HG03097 (cell line): ENCODE measurements at regions not wholly inside any gene's neighbourhood (a gene's known extent, or its start where the extent isn't known, plus 50 kb on each side); places are given as distances from the start of the nearest gene placed in this dataset.

Source experiments
- ATAC-seq: cut with Tn5 transposase; IDR thresholded peaks from one replicate; pipeline ENCODE4 v1.9.1; 2021; ENCODE audit not compliant: unreplicated experiment, low FRiP score

DNA sequence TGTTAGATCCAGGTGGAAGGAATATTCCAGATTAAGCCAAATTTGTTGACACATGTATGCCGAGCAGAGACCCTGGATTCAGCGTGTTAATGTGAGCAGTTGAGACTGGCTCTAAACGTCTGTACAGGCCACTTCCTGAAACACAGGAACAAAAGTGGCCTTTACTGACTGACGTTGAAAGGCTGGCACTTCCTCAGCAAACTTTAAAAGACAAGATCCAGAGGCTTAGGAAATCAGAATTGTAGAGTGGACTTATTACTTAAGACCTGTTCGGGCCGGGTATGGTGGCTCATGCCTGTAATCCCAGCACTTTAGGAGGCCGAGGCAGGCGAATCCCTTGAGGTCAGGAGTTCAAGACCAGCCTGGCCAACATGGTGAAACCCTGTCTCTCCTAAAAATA lies 125.7 kb upstream of the ARID1B start:
- no peak for ATAC-seq

DNA sequence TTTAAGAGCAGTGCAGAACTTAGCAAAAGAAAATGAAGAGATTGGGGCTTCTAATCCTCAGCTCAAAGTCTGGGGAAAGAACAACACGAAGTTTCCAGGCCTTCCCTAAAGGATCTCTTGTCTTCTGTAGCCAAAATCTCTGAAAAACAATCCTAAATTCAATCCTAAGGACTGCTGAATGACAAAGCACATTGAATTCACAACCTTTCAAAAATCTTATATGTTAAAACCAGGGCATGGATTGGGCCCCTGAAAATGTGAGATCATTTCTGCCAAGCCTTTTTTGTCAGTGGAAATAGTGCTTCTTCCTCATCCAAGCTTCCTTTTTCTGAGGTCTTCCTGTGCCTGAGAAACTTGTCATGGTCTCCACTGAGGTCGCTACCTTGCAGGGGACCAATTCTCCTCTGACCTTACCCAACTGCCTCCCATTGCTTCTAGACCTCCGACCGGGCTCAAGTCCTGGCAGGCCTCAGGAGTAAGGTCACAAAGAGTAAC lies 126.2 kb upstream of the ARID1B start:
- no peak for ATAC-seq

DNA sequence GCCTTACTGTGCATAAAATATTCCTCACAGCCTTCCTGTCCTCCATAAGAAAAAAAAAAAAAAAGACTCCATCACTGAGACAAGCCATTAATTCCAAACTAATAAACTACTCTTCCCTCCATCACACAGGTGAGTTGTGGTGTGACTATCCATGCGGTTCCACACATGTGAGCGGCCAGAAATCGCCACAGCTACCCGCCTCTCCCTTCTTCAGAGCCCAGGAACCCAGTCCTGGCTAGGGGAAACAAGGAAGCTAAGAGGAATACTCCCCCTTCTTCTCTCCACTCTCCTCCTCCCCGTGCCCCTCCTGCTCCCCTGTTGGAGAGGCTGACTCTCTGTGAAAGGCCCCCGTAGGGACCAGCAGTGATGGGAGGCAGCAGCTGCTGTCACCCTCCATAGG lies 128.6 kb upstream of the ARID1B start:
- ATAC-seq: no peak

DNA sequence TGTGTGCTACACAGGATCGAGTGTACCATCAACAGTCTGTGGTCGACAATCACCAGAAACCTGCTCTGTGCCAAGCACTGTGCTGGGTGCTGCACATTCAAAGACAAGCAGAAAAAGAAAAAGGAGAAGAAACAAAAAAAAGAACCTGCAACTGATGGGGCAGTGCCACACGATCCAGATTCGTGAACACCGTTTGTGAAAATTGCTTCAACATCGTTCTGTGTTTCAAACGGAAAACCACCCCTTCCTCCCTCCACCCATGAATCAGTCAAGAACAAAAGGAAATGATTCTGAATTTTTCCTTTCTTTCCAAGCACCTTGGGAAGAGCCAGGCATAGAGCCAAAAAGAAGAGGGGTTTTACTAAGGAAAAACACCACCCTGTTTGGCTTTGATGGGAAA lies 129.2 kb upstream of the ARID1B start:
- no peak for ATAC-seq

DNA sequence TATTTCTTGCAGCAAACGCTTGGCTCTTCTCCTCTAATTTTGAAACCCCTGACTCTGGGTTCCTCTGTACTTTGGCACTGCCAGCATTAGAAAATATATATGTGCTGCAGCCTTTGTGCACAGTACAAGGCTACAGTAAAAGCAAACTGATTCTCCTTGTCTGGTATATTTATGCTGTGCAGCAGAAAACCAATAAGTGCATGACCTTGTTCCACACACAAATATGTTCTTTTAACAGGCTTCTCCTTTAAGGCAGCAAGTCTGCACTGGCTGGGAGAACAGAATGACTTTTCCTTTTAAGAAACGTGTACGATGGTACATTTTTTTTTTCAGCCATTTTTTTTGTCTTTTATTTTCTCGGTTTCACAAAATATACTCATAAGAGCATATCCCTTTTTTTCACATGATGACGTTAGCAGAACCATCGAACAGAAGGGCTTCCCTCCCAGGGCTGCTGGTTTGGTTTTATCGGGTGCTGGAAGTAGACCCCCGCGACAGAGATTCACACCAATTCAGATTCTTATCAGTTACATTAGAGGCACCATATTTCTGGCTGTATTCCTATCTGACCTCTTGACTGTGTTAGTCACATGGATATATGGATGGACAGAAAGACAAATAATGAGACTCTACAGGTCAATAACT lies 129.9 kb upstream of the ARID1B start:
- ATAC-seq: no peak

DNA sequence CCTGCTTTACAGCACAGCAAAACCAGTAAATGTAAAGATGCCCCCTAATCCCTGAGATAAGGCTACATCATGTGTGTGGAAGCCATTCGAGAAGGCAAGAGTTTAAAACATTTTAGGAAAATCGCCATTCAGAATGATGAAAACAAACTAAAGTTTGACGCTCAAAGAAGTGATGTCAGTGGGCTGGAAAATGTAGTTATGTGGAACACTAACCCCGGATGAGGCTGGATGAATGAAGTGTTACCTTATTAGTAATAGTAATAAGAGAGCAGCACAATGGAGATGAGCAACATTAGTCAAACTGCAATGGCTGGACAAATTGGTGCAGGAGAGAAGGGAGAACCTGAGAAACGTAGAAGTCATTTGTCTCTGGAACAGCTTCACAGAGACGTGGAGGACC lies 130.7 kb upstream of the ARID1B start:
- ATAC-seq: no peak

DNA sequence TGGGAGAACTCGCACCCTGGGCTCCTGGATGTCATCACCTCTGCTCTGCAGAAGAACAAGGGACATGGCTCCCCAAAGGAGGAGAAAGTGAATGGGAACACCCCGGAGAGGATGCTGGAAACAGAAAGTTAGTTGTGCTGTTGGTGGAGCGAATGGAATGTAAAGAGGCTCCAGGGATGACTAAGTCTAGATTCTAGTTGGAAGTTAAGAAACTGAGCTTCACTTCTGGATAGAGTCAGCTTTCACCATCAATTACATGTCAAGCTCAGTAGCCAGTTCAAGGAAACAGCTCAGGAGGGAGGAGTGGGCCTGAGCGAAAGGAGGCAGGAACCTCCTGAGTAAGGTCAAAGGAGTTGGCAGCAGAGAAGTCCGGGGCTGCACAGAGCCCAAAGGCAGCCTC lies 132.1 kb upstream of the ARID1B start:
- ATAC-seq: no peak

DNA sequence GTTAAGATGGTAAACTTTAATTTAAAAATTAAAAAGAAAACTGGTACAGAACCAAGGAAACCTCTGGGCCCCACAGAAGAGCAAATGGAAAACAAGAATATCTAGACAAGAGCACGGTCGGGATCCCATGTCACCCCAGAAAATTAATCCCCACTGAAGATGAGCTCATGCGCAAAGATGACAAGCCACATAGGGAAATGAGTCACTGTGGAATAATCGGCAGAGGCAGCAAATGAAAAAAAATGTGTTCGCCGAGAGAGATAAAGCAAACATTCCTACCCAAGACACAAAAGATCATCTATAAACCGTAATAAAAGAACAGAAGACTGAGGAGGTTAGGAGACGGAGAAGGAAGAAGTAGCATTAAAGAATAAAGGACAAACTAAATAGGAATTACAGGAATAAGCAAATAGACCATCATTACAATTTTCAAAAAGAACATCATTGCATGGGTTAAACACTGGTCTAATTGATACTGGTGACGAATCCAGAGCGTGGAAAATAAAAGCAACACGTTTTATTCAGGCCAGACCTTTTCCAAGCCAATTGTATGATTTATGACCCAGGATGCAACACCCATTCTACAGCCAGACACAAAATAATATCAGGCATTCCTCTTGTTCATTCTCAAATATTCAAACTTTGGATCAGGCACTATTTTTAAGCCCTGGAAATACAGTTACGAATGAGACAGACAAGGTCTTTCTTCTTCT lies 138.0 kb upstream of the ARID1B start:
- no peak for ATAC-seq

DNA sequence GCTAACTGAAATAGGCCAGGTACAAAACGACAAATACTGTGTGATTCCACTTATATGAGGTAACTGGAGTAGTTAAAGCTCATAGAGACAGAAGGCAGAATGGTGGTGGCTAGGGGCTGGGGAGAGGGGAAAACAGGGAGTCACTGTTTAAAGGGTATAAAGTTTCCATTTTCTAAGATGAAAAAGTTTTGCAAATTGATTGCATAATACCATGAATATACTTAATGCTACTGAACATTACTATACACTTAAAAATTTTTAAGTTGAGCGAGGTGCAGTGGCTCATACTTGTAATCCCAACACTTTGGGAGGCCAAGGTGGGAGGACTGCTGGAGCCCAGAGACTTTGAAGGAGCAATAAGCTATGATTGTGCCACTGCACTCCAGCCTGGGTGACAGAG lies 138.6 kb upstream of the ARID1B start:
- ATAC-seq: no peak

DNA sequence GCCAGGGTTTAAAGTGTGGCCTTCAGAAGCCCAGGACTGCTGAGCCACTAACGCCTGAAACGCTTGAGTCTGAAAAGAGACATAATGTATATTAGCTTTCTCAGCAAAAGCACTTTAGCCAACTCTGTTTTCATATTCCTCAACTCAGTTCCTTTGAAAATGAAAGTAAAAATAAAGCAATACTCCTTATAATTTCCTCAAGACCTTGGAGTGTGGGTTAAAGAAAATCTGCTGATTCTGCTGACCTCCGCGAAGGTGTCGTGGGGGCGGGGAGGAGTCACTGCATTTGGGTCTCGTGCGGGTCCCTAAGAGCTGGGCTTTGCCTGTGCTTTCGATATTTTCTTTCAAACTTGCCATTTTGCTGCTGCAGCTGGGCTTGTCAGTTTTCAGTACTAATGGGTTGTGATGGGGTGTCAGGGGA lies 142.2 kb upstream of the ARID1B start:
- ATAC-seq: no peak

DNA sequence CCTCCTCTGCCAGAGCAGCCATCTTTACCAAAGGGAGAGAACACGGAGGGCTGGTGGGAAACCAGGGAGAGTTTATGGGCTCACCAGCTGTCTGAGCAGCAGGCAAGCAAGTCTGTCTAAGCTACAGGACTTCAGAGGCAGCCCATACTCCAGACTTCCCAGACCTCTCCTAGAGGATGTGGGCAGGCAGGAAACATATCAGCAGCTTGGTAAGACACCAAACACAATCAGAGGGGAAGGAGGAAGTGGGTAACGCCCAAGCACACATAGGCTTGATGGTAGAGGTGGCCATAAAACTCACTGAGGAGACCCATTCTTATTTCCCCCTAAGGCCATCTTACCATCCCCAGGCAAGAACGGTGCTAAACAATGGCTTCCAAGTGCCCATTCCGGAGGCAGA lies 143.1 kb upstream of the ARID1B start:
- no peak for ATAC-seq

DNA sequence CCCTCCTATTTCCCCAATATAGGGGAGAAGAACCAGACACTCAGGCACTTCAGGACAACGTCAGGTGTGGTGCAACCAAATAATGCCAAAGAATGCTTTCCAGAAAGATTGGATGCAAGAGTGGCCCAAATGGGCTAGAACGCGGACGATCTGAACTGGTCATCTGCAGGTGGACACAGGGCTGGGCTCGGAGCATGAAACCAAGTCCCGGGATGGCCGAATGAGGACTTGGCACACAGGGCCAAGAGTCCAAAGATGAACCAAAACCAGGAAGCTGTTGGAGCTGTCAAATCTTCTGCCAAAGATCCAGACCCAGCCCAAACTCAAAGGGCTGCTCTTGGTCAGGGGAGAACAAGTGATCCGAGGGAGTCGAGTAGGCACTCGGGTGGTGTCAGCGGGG lies 143.9 kb upstream of the ARID1B start:
- no peak for ATAC-seq

DNA sequence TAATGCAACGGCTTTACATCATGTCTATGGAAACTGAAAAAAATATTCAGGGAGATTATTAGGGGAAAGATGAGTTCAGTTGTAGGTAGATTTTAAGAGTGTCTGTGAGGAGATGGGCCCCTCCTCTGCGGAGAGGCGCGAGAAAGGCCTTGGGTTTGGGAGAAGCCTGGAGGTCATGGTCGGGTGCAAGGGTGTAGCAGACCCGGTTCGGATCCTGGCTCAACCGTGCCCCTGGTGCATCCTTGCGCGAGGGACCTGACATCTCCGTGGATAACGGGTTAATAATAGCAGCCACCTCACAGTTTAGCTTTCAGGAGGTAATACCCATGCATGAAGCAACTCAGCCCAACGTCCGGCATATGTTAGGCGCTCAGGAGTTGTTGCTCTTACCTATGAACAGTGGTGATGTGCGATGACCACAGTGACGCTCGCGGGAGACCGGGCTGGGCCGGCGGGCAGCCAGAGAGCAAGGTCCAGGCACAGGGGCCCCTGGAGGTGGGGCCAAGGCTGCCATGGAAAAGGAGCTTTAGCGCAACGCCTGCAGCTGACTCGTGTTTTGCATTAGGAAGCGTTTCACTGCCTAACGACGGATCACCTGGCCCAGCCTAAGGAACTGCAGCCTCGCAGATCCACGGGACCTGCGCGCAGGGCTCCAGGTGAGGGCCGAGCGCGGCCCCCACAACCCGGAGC lies 146.4 kb upstream of the ARID1B start:
- ATAC-seq: no peak

DNA sequence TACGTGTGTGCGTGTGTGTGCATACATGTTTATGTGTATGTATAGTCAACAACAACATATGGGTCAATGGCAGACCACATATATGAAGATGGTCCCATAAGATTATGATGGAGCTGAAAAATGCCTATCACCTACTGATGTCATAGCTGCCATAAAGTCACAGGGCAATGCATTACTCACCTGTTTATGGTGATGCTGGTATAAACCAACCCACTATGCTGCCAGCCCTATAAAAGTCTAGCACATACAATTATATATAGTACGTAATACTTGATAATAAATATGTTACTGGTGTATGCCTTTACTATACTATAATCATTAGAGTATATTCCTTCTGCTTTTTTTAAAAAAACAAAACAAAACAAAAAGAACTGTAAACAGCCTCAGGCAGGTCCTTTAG lies 148.4 kb upstream of the ARID1B start:
- ATAC-seq: no peak

DNA sequence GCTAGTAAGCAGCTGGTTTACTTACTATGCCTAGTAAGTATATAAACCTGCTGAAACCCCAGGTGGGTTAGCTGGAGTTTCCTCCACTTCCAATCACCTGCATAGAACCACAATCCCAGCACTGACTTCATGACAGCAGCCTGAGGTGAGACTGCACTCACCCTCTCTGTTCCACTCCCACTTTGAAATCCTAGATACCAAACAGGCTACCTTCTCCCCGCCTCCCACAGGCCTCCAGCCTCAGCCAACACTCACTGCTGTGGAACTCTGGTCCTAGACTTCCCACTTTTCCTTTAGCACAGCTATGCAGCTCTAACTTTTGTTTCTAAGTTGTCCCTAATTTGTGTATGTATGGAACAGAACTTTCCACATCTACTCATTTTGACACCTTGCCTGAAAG lies 149.7 kb upstream of the ARID1B start:
- ATAC-seq: no peak

DNA sequence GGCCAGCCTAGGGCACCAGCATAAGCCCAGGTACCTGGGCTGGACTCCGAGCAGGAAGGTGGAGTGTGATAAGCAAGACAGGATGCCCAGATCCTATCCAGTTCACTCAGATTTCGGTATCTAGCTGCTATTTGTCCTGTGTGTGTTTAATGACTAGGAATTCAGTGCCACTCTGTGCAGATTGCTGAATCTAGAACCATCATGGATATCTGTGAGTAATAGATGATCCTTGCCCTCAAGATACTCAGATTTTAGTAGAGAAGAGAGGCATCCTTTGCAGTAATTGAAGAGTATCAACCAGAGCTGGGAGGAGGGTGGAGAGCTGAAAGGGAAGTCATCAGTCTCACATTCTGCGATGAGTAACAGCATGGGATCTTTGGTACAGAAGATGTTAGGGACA lies 155.0 kb upstream of the ARID1B start:
- no peak for ATAC-seq

DNA sequence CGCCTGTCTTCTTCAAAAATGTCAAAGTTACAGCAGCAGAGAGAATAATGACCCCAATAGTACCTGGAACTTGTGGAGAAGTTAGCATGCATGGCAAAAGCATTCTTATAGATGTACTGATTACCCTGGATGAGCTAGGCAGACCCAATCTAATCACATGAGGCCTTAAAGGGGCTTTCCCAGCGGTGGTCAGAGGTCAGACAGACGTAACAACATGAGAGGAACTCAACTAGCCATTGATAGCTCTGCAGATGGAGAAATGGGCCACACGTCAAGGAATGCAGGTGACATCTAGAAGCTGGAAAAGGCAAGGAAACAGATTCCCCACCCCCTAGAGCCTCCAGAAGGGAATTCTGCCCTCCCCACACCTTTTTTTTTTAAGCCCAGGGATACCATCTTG lies 156.8 kb upstream of the ARID1B start:
- no peak for ATAC-seq

DNA sequence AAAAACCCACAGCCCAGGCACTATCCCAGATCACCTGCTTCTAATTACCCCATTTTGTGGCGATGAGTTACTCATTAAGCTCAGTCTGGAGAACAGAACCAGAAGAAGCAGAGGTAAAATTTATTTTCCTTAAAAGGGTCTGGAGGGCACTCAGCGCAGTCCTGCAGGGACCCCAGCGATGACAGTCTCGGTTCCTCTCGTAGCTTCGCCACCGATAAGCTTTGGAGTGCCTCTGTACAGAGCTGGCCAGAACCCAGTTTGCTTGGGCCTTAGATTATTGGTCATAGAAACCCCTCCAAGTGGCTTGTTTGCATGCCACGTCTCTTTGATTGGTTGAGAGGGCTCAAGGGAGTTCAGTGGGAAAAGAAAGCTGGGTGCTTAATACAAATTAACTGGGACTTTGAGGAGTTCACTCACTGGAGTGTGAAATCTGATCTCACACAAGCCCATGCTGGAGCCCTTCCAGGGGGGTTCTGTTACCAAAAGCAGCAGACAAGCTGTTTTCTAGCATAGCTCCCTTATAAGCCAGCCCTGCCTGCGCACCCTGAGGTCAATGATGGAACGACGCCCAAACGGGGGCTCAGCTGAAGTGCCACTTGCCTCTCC lies 158.5 kb upstream of the ARID1B start:
- no peak for ATAC-seq

DNA sequence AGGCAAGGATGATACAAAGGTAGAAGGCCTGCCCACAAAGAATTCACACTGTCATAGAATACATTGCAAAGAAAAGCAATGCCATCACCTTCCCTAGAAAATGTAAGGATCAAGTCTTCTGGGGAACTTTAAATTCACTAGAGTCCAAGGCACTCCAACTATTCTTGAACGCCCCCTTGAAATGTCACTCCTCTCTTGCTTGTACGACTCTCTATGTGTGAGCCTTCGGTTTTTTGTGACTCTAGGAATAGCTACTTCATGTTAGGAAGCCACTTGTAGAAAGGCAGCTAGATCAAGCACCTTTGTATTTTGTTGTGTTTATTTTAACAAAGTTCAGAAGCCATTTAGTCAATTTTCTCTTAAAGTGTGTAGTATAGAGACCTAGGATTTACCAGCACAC lies 159.2 kb upstream of the ARID1B start:
- ATAC-seq: no peak

DNA sequence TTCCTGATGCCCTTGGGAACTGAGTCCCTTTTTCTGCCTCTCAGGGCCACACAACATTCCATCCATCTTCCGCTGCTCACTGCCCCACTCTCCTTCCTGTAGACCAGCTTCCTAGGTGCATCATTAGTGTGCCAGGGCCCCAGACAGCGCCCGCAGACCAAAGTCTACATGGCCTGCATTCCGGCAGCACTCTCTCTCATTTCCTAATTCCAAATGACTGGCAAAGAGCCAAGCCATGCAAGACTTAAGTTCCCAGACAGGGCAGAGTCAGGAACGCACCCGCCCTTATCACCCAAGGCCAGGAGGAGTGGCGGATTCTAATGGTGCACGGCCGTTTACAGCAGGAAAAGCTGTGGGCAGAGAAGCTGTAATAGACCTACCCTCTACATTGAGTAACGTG lies 159.8 kb upstream of the ARID1B start:
- no peak for ATAC-seq

DNA sequence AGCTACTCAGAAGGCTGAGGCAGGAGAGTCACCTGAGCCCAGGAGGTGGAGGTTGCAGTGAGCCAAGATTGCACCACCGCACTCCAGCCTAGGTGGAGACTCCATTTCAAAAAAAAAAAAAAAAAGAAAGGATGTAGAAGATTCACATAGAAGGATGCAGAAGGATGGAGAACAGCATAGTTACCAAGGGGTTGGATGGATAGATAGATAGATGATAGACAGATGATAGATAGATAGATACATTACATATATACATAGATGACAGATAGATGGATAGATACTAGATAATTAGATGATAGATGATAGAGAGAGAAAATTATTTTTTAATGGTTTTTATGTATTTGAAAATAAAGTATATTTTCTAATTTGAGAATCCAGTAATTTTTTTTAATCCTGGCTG lies 160.7 kb upstream of the ARID1B start:
- no peak for ATAC-seq
